PC-3 (cell line): ENCODE measurements at regions not wholly inside any gene's neighbourhood (a gene's known extent, or its start where the extent isn't known, plus 50 kb on each side); places are given as distances from the start of the nearest gene placed in this dataset.

ENCODE experiments used
- ATAC-seq: fragments of 200-7000 bp; cut with Tn5 transposase; 2 replicates; pipeline ENCODE4 v1.9.1; 2020; ENCODE audit warnings: mild to moderate bottlenecking, moderate library complexity
- BruUV-seq: library from RNA; stranded (reverse); fragments of 400-500 nt; replicated peaks from 2 replicates; lab custom pipeline; 2021; lab: Mats Ljungman, UMichigan
- CTCF ChIA-PET: fragments of 300-600 bp; sonication (Branson Sonifier 250); formaldehyde crosslinking; loops from one replicate; lab custom pipeline; 2022; ENCODE audit warnings: antibody characterized with exemption; lab: Charles Lee
- POLR2A ChIA-PET: fragments of 300-600 bp; sonication (Branson Sonifier 250); formaldehyde crosslinking; loops from one replicate; lab custom pipeline; 2022; ENCODE audit warnings: antibody characterized with exemption; ENCODE audit not compliant: unreplicated experiment; lab: Charles Lee
- DNase-seq: peaks from one replicate; pipeline ENCODE4 v3.0.0-alpha.2; 2015
- H2AFZ ChIP-seq: fragments of 300-600 bp; sonication (generic); 2 replicates; pipeline ENCODE4 v1.6.0; 2016; ENCODE audit warnings: antibody characterized with exemption, low read length
- H3F3A ChIP-seq: fragments of 300-600 bp; sonication (generic); one replicate; pipeline ENCODE4 v1.6.0; 2017; ENCODE audit warnings: antibody characterized with exemption, low read length, control low read depth, mild to moderate bottlenecking; ENCODE audit not compliant: unreplicated experiment
- H3K27ac ChIP-seq: fragments of 300-600 bp; sonication (generic); 2 replicates; pipeline ENCODE4 v1.5.1; 2016; ENCODE audit warnings: mild to moderate bottlenecking, low read length
- H3K27me3 ChIP-seq: fragments of 300-600 bp; sonication (generic); 2 replicates; pipeline ENCODE4 v1.6.1; 2016; ENCODE audit warnings: low read length, mixed read lengths
- H3K36me3 ChIP-seq: fragments of 300-600 bp; sonication (generic); 2 replicates; pipeline ENCODE4 v1.6.1; 2016; ENCODE audit warnings: low read depth, mixed run types, low read length, mixed read lengths
- H3K4me1 ChIP-seq: fragments of 300-600 bp; sonication (generic); 2 replicates; pipeline ENCODE4 v1.5.1; 2016; ENCODE audit warnings: low read length; ENCODE audit not compliant: insufficient read depth
- H3K4me2 ChIP-seq: fragments of 300-600 bp; sonication (generic); 2 replicates; pipeline ENCODE4 v1.6.0; 2016; ENCODE audit warnings: low read length
- H3K4me3 ChIP-seq: fragments of 300-600 bp; sonication (generic); 2 replicates; pipeline ENCODE4 v1.5.1; 2016; ENCODE audit warnings: mild to moderate bottlenecking, low read length, mixed read lengths
- H3K79me2 ChIP-seq: fragments of 300-600 bp; sonication (generic); 2 replicates; pipeline ENCODE4 v1.6.1; 2017; ENCODE audit warnings: low read length, mixed read lengths
- H3K9ac ChIP-seq: fragments of 300-600 bp; sonication (generic); 2 replicates; pipeline ENCODE4 v1.6.0; 2016; ENCODE audit warnings: mild to moderate bottlenecking, low read length
- H3K9me2 ChIP-seq: fragments of 300-600 bp; sonication (generic); replicated peaks from 2 replicates; pipeline ENCODE4 v1.6.1; 2016; ENCODE audit warnings: mixed run types, low read length, mixed read lengths
- H3K9me3 ChIP-seq: fragments of 300-600 bp; sonication (generic); 2 replicates; pipeline ENCODE4 v1.6.1; 2016; ENCODE audit warnings: low read length, mixed read lengths
- H4K20me1 ChIP-seq: fragments of 300-600 bp; sonication (generic); 2 replicates; pipeline ENCODE4 v1.6.1; 2016; ENCODE audit warnings: low read length, mixed read lengths
- EZH2 ChIP-seq: fragments of 300-600 bp; sonication (generic); IDR thresholded peaks from one replicate; pipeline ENCODE4 v1.6.1; 2017; ENCODE audit warnings: antibody characterized with exemption, mild to moderate bottlenecking, low read length; ENCODE audit not compliant: unreplicated experiment
- EZH2phosphoT487 ChIP-seq: fragments of 300-600 bp; sonication (generic); IDR thresholded peaks from 2 replicates; pipeline ENCODE4 v1.6.1; 2018; ENCODE audit warnings: mild to moderate bottlenecking, antibody characterized with exemption, low read length, borderline replicate concordance
- intact Hi-C: fragments of 100-400 bp; cut with micrococcal nuclease; formaldehyde crosslinking; loops from 2 replicates; pipeline ENCODE4 v1.9.0; 2023
- TF ChIP-seq, protein P1 (sequence below): fragments of 300-600 bp; sonication (generic); conservative IDR thresholded peaks from 2 replicates; pipeline ENCODE4 v1.5.1; 2017; ENCODE audit warnings: antibody characterized with exemption, low read depth, mild to moderate bottlenecking, low read length

DNA sequence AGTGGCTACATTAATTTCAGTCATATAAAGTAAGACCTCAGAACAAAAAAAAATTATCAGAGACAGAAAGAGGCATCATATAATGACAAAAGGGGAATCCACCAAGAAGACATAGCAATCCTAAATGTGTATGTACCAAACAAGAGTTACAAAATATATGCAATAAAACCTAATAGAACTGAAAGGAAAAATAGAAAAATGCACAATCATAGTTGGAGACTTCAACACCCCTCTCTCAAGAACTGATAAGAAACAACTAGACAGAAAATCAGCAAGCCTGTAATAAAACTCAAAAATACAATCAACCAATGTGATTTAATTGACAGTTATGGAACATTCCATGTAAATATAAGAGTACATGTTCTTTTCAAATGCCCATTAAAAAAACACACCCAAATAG, 61.3 kb upstream of the C16orf82 start:
- DNase-seq (no peak), ATAC-seq (no peak)
- Histone ChIP-seq H3K4me2 (no peak overlapping the region), H3K9ac (no peak overlapping the region), H3K4me3 (no peak overlapping the region), H3K9me3 (no peaks in the 10 kb centered on the region), H2AFZ (no peak overlapping the region), H3K9me2 (no peaks in the 10 kb centered on the region), H3K4me1 (no peaks in the 10 kb centered on the region), H3F3A (no peaks in the 10 kb centered on the region), H3K27ac (no peak overlapping the region), H4K20me1 (no peaks in the 10 kb centered on the region), H3K27me3 (no peaks in the 10 kb centered on the region), H3K79me2 (no peaks in the 10 kb centered on the region), H3K36me3 (no peaks in the 10 kb centered on the region)
- POLR2A ChIA-PET: no interaction called here
- intact Hi-C loops: no loop called here
- BruUV-seq: no TSS peak
- TF ChIP-seq, protein P1, sequence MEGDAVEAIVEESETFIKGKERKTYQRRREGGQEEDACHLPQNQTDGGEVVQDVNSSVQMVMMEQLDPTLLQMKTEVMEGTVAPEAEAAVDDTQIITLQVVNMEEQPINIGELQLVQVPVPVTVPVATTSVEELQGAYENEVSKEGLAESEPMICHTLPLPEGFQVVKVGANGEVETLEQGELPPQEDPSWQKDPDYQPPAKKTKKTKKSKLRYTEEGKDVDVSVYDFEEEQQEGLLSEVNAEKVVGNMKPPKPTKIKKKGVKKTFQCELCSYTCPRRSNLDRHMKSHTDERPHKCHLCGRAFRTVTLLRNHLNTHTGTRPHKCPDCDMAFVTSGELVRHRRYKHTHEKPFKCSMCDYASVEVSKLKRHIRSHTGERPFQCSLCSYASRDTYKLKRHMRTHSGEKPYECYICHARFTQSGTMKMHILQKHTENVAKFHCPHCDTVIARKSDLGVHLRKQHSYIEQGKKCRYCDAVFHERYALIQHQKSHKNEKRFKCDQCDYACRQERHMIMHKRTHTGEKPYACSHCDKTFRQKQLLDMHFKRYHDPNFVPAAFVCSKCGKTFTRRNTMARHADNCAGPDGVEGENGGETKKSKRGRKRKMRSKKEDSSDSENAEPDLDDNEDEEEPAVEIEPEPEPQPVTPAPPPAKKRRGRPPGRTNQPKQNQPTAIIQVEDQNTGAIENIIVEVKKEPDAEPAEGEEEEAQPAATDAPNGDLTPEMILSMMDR: no peak
- no peak for TF ChIP-seq EZH2
- no peak for TF ChIP-seq EZH2phosphoT487
- CTCF ChIA-PET: no interaction called here
